ENCODE measurements at regions not wholly inside any gene's neighbourhood (a gene's known extent, or its start where the extent isn't known, plus 50 kb on each side); places are given as distances from the start of the nearest gene placed in this dataset.
A peak's percentile ranks its signal among the peaks of the same experiment; 100 is the strongest.

DNA sequence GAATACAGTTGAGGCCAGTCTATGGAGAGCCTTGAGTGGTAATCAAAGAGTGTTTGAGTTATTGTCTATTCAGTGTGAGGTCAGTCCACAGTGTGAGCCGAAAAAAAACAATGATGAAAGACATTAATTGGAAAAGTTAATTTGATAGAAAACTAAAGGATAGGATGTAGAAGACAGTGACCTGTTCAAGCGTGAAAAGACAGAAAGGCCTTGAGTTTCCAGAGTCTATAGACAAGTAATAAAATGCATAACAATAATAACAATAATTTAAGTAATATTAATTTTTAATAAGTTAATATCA, 90.4 kb downstream of the SLC30A10 start:
- Histone ChIP-seq H3K36me3 (ENCODE audit: insufficient read depth, low read length) (no peaks in the 10 kb centered on the region), H3K9me3 (ENCODE audit: low read length) (no peaks in the 10 kb centered on the region), H3K4me1 (ENCODE audit: insufficient read depth, low read length, severe bottlenecking) (no peaks in the 10 kb centered on the region), H3K27me3 (ENCODE audit: insufficient read depth, low read length) (no peaks in the 10 kb centered on the region), H3K4me3 (ENCODE audit: low read depth, low read length, poor library complexity, severe bottlenecking) (no peak overlapping the region), H3K79me2 (ENCODE audit: insufficient read depth, low read length) (no peaks in the 10 kb centered on the region), H3F3A (ENCODE audit: insufficient read depth, low read length) (no peaks in the 10 kb centered on the region), H3K9me2 (ENCODE audit: low read depth, low read length) (no peaks in the 10 kb centered on the region), H3K9ac (ENCODE audit: low read length) (no peak overlapping the region), H4K20me1 (ENCODE audit: insufficient read depth, low read length) (no peaks in the 10 kb centered on the region), H2AFZ (ENCODE audit: low read length) (no peak overlapping the region), H3K4me2 (ENCODE audit: low read length) (no peak overlapping the region), H3K27ac (ENCODE audit: low read depth, low read length, poor library complexity, severe bottlenecking) (no peak overlapping the region)
- no peak for TF ChIP-seq EZH2 (IDR thresholded peaks at IDR 0.05; ENCODE audit: borderline replicate concordance, low read length)
- TF ChIP-seq, protein P1, sequence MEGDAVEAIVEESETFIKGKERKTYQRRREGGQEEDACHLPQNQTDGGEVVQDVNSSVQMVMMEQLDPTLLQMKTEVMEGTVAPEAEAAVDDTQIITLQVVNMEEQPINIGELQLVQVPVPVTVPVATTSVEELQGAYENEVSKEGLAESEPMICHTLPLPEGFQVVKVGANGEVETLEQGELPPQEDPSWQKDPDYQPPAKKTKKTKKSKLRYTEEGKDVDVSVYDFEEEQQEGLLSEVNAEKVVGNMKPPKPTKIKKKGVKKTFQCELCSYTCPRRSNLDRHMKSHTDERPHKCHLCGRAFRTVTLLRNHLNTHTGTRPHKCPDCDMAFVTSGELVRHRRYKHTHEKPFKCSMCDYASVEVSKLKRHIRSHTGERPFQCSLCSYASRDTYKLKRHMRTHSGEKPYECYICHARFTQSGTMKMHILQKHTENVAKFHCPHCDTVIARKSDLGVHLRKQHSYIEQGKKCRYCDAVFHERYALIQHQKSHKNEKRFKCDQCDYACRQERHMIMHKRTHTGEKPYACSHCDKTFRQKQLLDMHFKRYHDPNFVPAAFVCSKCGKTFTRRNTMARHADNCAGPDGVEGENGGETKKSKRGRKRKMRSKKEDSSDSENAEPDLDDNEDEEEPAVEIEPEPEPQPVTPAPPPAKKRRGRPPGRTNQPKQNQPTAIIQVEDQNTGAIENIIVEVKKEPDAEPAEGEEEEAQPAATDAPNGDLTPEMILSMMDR (IDR thresholded peaks at IDR 0.05; ENCODE audit: low read length), result no peak

DNA sequence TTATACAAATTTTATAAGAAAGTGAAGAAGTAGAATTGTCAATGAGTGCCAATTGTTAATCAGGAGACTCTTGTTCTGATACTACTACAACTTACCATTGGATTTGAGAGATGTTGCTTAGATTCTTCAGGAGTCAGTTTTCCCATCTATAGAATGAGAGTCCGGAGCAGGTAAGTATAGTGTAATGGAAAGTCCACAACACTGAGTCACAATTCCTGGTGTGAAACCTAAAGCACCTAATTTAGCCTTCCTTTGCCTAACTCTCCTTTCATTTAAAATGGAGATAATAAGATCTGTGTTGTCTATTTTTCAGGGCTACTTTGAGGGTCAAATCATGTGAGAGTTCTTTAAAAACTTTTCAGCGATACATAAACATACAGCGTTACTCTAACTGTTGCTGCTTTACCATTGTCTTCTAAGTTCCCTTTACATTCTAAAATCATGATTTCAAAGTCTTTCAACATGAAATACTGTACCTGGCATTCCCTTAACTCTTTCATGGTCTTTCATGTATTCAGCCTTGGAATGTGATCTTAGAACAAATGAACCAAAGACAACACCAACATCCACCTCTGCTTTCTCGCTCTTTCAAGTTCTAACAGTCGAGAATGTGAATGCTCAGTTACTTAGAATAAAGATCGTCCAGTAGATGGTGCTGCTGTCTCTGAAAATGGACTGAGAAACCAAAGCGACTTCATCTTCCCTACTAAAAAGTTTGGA, 90.9 kb downstream of the SLC30A10 start:
- no peaks in the 10 kb centered on the region for H3K4me1 ChIP-seq (ENCODE audit: insufficient read depth, low read length, severe bottlenecking)
- no peaks in the 10 kb centered on the region for H3K27me3 ChIP-seq (ENCODE audit: insufficient read depth, low read length)
- no peak overlapping the region for H3K4me3 ChIP-seq (ENCODE audit: low read depth, low read length, poor library complexity, severe bottlenecking)
- H3K4me2 ChIP-seq (ENCODE audit: low read length), result no peak overlapping the region
- H3K9me3 ChIP-seq (ENCODE audit: low read length), result no peaks in the 10 kb centered on the region
- no peaks in the 10 kb centered on the region for H3K36me3 ChIP-seq (ENCODE audit: insufficient read depth, low read length)
- no peak for TF ChIP-seq EZH2 (IDR thresholded peaks at IDR 0.05; ENCODE audit: borderline replicate concordance, low read length)
- TF ChIP-seq, protein P1 (IDR thresholded peaks at IDR 0.05; ENCODE audit: low read length), result peak; percentile 71
- no peak overlapping the region for H2AFZ ChIP-seq (ENCODE audit: low read length)
- no peaks in the 10 kb centered on the region for H3K79me2 ChIP-seq (ENCODE audit: insufficient read depth, low read length)
- no peaks in the 10 kb centered on the region for H3K9me2 ChIP-seq (ENCODE audit: low read depth, low read length)
- H3F3A ChIP-seq (ENCODE audit: insufficient read depth, low read length), result no peaks in the 10 kb centered on the region
- H3K27ac ChIP-seq (ENCODE audit: low read depth, low read length, poor library complexity, severe bottlenecking), result no peak overlapping the region
- no peak overlapping the region for H3K9ac ChIP-seq (ENCODE audit: low read length)
- no peaks in the 10 kb centered on the region for H4K20me1 ChIP-seq (ENCODE audit: insufficient read depth, low read length)

DNA sequence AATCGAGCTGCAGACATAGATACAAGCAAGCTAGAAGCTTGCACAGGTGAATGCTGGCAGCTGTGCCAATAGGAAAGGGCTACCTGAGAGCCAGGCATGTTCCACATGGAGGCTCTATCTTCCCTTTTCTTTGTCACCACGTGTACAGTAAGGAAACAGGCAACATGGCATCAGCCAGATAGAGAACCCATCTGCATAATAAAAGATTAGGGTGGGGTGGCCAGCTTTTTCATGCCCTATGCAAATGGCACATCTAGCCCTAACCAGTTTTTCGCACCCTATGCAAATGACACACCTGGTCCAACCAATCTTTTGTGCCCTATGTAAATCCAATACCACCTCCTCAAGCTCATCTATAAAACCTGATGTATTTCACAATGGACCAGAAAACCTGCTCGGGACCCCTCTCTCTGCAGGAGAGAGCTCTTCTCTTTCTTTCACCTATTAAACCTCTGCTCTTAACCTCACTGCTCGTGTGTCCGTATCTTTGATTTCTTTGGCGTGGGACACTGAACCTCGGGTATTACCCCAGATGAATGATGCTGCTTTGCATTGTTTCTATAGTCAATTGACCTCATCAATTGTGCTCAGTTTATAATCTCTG, 93.9 kb downstream of the SLC30A10 start:
- Histone ChIP-seq H3K4me3 (ENCODE audit: low read depth, low read length, poor library complexity, severe bottlenecking) (no peak overlapping the region), H3K4me1 (ENCODE audit: insufficient read depth, low read length, severe bottlenecking) (no peaks in the 10 kb centered on the region), H3K79me2 (ENCODE audit: insufficient read depth, low read length) (no peaks in the 10 kb centered on the region), H3K9me3 (ENCODE audit: low read length) (no peaks in the 10 kb centered on the region), H3K27ac (ENCODE audit: low read depth, low read length, poor library complexity, severe bottlenecking) (no peak overlapping the region), H4K20me1 (ENCODE audit: insufficient read depth, low read length) (no peaks in the 10 kb centered on the region), H3K9me2 (ENCODE audit: low read depth, low read length) (no peaks in the 10 kb centered on the region), H3K9ac (ENCODE audit: low read length) (no peak overlapping the region), H3K4me2 (ENCODE audit: low read length) (no peak overlapping the region), H3K36me3 (ENCODE audit: insufficient read depth, low read length) (no peaks in the 10 kb centered on the region), H2AFZ (ENCODE audit: low read length) (no peak overlapping the region), H3K27me3 (ENCODE audit: insufficient read depth, low read length) (no peaks in the 10 kb centered on the region), H3F3A (ENCODE audit: insufficient read depth, low read length) (no peaks in the 10 kb centered on the region)
- no peak for TF ChIP-seq EZH2 (IDR thresholded peaks at IDR 0.05; ENCODE audit: borderline replicate concordance, low read length)
- TF ChIP-seq, protein P1 (IDR thresholded peaks at IDR 0.05; ENCODE audit: low read length), result no peak

Data from OCI-LY1 (cell line).